Parathyroid adenoma (tissue), 2 donors: ENCODE measurements at regions not wholly inside any gene's neighbourhood (a gene's known extent, or its start where the extent isn't known, plus 50 kb on each side); places are given as distances from the start of the nearest gene placed in this dataset.

Experiments used
- H2AFZ ChIP-seq: fragments of 300-600 bp; sonication (generic); one replicate; pipeline ENCODE4 v1.7.0; 2017; ENCODE audit warnings: antibody characterized with exemption, mild to moderate bottlenecking
- H3K27ac ChIP-seq: fragments of 300-600 bp; sonication (generic); one replicate; pipeline ENCODE4 v1.7.0; 2017
- H3K27me3 ChIP-seq: fragments of 300-600 bp; sonication (generic); one replicate; pipeline ENCODE4 v1.7.0; 2017; ENCODE audit warnings: low read length; ENCODE audit not compliant: control insufficient read depth, insufficient read depth
- H3K36me3 ChIP-seq: fragments of 300-600 bp; sonication (generic); one replicate; pipeline ENCODE4 v1.7.0; 2017; ENCODE audit warnings: low read length; ENCODE audit not compliant: control insufficient read depth, insufficient read depth
- H3K4me1 ChIP-seq: fragments of 300-600 bp; sonication (generic); one replicate; pipeline ENCODE4 v1.7.0; 2017; ENCODE audit warnings: control low read depth
- H3K4me2 ChIP-seq: fragments of 300-600 bp; sonication (generic); one replicate; pipeline ENCODE4 v1.7.0; 2017; ENCODE audit warnings: low read length
- H3K4me3 ChIP-seq: fragments of 300-600 bp; sonication (generic); one replicate; pipeline ENCODE4 v1.7.0; 2017; ENCODE audit warnings: low read depth, low read length
- H3K79me2 ChIP-seq: fragments of 300-600 bp; sonication (generic); one replicate; pipeline ENCODE4 v1.7.0; 2017; ENCODE audit warnings: control low read depth
- H3K9ac ChIP-seq: fragments of 300-600 bp; sonication (generic); one replicate; pipeline ENCODE4 v1.7.0; 2017; ENCODE audit warnings: mild to moderate bottlenecking
- H3K9me3 ChIP-seq: fragments of 300-600 bp; sonication (generic); one replicate; pipeline ENCODE4 v1.7.0; 2017; ENCODE audit warnings: low read length; ENCODE audit not compliant: control insufficient read depth
- TF ChIP-seq, protein P1 (sequence below): fragments of 300-600 bp; sonication (generic); IDR thresholded peaks from one replicate; pipeline ENCODE4 v1.7.0; 2017; ENCODE audit warnings: antibody characterized with exemption, mild to moderate bottlenecking
- donor health status: primary hyperparathyroidism.

DNA sequence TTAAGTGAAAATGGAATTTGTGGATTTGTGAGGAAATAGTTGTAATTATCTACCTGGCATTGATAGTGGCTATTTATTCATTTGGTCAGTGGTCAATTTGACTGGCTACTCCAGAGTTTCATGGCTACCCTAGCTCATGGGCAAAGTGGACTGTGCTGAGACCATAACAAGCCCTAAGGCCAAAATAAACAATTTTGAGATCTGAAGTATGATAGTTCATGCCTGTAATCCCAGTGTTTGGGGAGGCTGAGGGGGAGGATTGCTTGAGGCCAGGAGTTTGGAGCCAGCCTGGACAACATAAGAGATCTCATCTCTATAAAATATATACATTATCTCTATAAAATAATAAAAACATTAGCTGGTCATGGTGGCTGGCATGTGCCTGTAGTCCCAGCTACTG is 311.7 kb downstream of the HIVEP2 start:
- Histone ChIP-seq H3K36me3 (no peaks in the 10 kb centered on the region), H2AFZ (no peak overlapping the region), H3K27me3 (no peaks in the 10 kb centered on the region), H3K9ac (no peak overlapping the region), H3K9me3 (no peaks in the 10 kb centered on the region), H3K4me3 (no peak overlapping the region), H3K79me2 (no peaks in the 10 kb centered on the region), H3K4me2 (no peak overlapping the region), H3K4me1 (no peaks in the 10 kb centered on the region), H3K27ac (no peak overlapping the region)
- TF ChIP-seq, protein P1, sequence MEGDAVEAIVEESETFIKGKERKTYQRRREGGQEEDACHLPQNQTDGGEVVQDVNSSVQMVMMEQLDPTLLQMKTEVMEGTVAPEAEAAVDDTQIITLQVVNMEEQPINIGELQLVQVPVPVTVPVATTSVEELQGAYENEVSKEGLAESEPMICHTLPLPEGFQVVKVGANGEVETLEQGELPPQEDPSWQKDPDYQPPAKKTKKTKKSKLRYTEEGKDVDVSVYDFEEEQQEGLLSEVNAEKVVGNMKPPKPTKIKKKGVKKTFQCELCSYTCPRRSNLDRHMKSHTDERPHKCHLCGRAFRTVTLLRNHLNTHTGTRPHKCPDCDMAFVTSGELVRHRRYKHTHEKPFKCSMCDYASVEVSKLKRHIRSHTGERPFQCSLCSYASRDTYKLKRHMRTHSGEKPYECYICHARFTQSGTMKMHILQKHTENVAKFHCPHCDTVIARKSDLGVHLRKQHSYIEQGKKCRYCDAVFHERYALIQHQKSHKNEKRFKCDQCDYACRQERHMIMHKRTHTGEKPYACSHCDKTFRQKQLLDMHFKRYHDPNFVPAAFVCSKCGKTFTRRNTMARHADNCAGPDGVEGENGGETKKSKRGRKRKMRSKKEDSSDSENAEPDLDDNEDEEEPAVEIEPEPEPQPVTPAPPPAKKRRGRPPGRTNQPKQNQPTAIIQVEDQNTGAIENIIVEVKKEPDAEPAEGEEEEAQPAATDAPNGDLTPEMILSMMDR: no peak

DNA sequence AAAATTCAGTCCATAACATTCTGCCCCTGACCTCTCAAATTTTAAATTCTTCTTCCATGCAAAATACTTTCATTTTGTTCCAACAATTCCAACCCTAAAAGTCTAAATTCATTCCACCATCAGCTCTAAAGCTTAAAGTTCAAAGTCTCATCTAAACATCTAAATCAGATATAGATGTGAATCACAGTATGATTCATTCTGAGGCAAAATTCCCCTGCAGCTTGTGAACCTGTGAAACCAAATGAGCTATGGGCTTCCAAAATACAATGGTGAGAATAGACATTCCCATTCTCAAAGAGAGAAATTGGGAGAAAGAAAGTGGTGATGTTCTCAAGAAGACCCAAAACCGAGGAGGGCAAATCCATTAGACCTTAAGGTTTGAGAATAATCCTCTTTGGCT is 309.8 kb downstream of the HIVEP2 start:
- Histone ChIP-seq H3K79me2 (no peaks in the 10 kb centered on the region), H2AFZ (no peak overlapping the region), H3K9ac (no peak overlapping the region), H3K4me2 (no peak overlapping the region), H3K27me3 (no peaks in the 10 kb centered on the region), H3K9me3 (no peaks in the 10 kb centered on the region), H3K4me1 (no peaks in the 10 kb centered on the region), H3K36me3 (no peaks in the 10 kb centered on the region), H3K4me3 (no peak overlapping the region), H3K27ac (no peak overlapping the region)
- TF ChIP-seq, protein P1: no peak

DNA sequence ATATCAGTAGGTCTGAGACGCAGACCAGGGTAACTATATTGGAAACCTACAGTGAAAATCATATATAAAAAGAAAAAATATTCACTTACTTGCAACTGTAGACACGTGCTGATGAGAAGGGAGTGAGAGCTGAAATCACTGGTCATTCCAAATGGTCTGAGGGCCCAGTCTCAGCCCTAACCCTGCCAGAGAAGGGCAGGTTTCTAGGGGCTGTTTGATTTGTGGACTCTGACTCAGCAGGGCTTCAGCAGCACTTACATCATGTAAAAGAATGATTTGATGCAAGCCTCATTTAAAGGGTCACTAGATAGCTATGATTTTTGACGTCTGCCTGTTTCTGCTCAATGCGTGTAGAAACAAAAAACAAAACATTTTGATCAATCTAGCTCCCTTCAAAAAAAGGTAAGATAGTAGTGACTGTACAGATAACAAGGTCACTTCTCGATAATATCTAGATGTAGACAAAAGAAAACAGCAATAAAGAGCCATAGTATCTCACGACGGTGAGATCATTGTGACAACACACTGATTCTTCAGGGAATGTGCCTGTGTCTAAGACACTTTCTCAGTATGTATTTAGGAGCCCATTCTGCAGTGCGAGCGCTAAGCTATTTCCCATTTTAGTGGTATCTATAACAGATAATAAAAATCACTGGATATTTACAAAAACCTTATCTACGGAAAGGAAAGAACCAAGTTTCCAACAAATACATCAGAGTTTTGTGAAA is 307.2 kb downstream of the HIVEP2 start:
- H3K27me3 ChIP-seq: no peaks in the 10 kb centered on the region
- no peaks in the 10 kb centered on the region for H3K9me3 ChIP-seq
- no peaks in the 10 kb centered on the region for H3K4me1 ChIP-seq
- H3K4me3 ChIP-seq: no peak overlapping the region
- H3K9ac ChIP-seq: no peak overlapping the region
- no peaks in the 10 kb centered on the region for H3K79me2 ChIP-seq
- no peaks in the 10 kb centered on the region for H3K36me3 ChIP-seq
- no peak overlapping the region for H2AFZ ChIP-seq
- no peak overlapping the region for H3K27ac ChIP-seq
- no peak overlapping the region for H3K4me2 ChIP-seq
- TF ChIP-seq, protein P1: no peak

DNA sequence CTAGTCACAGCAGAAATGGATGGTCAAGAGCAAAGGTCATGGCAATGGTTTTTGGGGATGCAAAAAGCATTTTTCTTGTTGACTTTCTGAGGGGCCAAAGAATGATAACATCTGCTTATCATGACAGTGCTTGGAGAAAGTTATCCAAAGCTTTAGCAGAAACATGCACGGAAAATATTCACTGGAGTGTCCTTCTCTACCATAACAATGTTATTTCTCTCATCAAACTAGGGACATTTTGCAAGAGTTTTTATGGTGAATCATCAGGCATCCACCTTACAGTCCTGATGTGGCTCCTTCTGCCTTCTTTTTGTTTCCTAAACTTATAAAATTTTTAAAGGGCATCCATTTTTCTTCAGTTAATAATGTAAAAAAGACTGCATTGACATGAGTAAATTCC is 302.3 kb downstream of the HIVEP2 start:
- Histone ChIP-seq H2AFZ (no peak overlapping the region), H3K4me2 (no peak overlapping the region), H3K4me3 (no peak overlapping the region), H3K4me1 (no peaks in the 10 kb centered on the region), H3K27ac (no peak overlapping the region), H3K36me3 (no peaks in the 10 kb centered on the region), H3K9ac (no peak overlapping the region), H3K9me3 (no peaks in the 10 kb centered on the region), H3K79me2 (no peaks in the 10 kb centered on the region), H3K27me3 (no peaks in the 10 kb centered on the region)
- TF ChIP-seq, protein P1: no peak

DNA sequence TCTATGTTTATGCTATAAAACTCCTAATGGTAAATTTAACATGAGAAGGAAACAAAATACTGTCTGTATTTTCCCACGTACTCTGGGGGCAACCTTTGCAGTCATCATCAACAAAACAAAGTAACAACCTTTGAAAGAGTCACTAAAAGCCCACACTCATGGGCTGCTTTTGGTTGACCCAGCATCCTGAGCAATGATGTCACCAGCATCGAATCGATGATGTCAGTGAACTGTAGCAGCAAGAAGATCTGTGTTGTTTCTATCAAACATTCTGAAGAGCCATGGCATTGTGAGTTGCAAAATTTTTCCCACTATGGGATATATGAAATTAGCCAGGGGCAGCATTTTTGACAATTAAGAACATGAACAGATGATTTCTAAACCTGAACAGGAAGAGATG is 300.1 kb downstream of the HIVEP2 start:
- Histone ChIP-seq H3K36me3 (no peaks in the 10 kb centered on the region), H3K9me3 (no peaks in the 10 kb centered on the region)
- TF ChIP-seq, protein P1: no peak

More for the DNA sequence above, 300.1 kb downstream of the HIVEP2 start:
- H3K4me3 ChIP-seq: no peak overlapping the region
- no peak overlapping the region for H3K4me2 ChIP-seq
- H3K9ac ChIP-seq: no peak overlapping the region
- no peak overlapping the region for H2AFZ ChIP-seq
- no peaks in the 10 kb centered on the region for H3K79me2 ChIP-seq
- H3K27me3 ChIP-seq: no peaks in the 10 kb centered on the region
- no peaks in the 10 kb centered on the region for H3K4me1 ChIP-seq
- H3K27ac ChIP-seq: no peak overlapping the region
